Skin epidermis (tissue), 12 donors: ENCODE measurements at regions not wholly inside any gene's neighbourhood (a gene's known extent, or its start where the extent isn't known, plus 50 kb on each side); places are given as distances from the start of the nearest gene placed in this dataset.

Experiments
- H3K27ac ChIP-seq, 21 experiments: fragments of 200-600 bp; sonication (generic) in 11 of 21; one replicate each; pipeline ENCODE4 v1.5.0; 2020; ENCODE audit warnings: mild to moderate bottlenecking in 3 of 21, inconsistent platforms in 2 of 21, moderate library complexity in 2 of 21
- H3K4me3 ChIP-seq, 7 experiments: fragments of 200-600 bp; sonication (generic) in 2 of 7; one replicate each; pipeline ENCODE4 v1.5.0; 2020; ENCODE audit warnings: inconsistent platforms in 2 of 7, mild to moderate bottlenecking in 2 of 7, moderate library complexity in 1 of 7

DNA sequence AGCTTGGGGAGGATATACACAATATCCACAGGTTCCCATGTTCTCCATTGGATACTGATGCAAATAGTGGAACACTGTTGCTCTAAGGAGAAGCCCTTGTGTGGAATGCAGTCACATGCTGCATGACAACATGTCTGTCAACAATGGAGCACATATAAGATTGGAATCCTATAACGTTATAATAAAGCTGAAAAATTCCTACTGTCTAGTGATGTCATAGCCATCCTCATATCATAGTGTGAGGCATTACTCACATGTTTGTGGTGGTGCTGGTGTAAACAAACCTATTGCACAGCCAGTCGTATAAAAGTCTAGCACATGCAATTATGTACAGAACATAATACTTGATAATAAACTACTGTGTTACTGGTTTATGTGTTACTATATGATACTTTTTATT lies 394.7 kb downstream of the FBXO15 start:
- Histone ChIP-seq H3K27ac (no peak overlapping the region), H3K4me3 (no peak overlapping the region)

DNA sequence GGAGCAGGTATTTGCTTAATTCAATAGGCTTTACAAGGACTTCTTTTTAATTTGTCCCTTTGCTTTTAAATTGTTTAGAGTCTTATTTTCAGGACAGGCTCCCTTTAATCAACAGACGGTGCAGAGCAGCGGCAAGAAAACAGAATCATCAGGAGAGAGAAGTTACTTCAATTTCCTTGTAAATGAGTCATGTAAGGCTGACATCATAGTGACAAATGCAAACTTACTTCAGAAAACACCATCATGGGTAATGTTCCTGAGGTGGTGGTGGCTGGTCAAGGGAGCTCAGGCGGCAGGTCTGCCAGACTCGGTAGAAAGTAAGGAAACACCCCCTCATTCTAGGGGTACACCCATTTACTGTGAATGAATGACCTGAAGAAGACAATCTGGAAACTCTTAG lies 395.1 kb downstream of the FBXO15 start:
- H3K27ac ChIP-seq, result no peak overlapping the region
- no peak overlapping the region for H3K4me3 ChIP-seq

DNA sequence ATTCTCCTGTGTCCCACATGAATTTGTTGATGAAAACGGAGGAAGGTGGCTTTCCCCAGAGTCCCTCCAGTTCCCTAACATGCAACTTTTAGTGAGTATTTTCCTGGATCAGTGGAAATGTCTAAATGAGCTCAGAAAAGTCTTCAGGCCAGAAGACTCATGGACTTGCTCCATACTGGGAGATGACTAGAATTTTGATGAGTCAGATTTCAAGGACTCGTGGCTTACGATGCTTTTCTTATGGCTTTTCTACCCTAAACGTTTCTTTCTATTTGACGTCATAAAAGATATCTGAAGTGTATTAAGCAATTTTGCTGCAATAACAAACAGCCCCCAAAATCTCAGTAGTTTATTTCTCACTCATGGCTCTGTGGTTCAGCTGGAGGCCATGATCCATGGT lies 397.6 kb downstream of the FBXO15 start:
- no peak overlapping the region for H3K4me3 ChIP-seq
- H3K27ac ChIP-seq, result no peak overlapping the region

DNA sequence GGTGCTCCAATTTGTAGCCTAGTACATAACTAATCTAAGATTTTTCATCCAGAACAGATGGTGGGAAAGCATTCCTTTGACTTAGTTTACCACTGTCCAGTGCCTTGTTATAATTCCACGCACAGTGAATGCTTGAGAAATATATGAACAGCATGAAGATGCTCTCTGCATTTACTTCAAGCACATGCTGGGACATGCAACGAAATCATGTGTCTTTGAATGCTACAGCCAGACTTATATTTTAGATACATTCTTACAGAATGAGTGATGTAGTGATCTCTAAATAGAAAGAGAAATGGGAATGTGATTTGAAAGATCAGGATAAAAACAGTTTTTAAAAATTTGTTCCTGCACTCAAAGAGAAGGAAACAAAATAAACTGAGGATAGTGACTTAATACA lies 398.3 kb downstream of the FBXO15 start:
- no peak overlapping the region for H3K4me3 ChIP-seq
- H3K27ac ChIP-seq, result no peak overlapping the region

DNA sequence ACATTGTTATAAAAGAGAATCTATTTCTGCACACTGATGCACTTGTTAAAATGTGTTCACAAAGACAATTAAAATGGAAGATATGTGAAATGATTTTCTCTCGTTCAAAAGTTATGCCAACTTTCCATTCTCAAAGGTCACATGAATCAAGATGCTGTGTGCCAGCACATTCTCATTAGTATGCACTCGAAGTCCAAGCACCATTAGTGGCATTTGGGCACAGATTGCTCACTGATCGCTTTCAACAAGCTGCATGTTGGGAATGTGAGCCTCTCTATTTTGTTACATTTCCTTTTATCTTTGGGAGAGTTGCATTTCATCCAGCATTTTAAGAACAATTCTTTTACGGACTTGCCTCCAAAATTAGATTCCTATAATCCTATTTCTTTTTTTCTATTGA lies 398.9 kb downstream of the FBXO15 start:
- Histone ChIP-seq H3K4me3 (no peak overlapping the region), H3K27ac (no peak overlapping the region)

DNA sequence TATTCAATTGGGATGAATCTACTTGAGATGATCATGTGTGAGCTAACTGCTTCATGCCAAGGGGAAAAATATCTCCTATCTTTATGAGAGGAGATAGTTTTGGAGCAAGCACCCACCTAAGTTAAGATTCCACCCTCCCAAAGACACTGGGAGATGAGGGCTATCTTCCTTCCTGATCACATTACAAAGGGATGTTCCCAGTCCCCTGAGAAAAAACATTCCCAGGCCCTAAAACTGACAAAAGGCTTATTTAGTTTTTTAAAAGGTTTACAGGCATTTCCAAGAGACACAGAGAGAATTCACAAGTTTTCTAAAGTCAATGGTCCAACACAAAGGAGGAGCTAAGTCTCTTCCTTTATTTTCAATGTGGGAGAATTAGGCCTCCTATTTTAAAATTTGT lies 401.5 kb downstream of the FBXO15 start:
- Histone ChIP-seq H3K27ac (no peak overlapping the region), H3K4me3 (no peak overlapping the region)

DNA sequence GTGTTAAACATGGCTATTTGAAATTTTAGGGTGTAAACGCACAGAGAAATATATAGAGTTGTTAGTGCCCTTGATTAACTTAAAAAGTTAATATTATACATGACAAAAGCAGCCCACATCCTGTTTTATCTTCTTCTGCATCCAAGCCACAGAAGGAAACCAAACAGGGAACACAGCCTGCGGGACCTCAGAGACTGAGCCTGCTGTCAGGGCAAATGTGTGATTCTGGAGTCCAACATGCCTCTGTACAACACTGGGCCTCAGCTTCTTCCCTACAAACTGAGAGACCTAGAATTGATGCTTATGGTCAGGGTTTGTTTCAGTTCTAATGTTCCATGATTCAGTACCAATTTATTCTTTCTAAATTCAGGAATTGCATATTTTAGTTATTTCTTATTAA lies 404.7 kb downstream of the FBXO15 start:
- Histone ChIP-seq H3K27ac (no peak overlapping the region), H3K4me3 (no peak overlapping the region)

DNA sequence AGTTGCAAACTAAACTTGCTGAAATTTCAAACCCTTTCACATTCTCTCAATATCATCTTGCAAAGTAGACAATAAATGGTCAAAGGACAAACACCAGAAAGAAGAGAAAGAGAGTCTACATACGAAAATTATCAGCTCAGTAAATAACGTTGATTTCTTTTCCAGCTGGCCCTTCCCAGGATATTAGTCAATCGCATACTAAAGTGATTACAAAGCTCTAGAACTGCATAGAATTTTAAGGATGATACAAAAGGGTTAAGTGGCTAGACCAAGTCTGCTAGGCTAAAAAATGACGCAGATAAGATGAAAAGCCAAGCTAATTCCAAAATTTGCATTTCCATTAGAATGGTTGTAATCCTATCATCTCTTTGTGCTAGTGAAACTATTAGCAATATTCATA lies 405.7 kb downstream of the FBXO15 start:
- Histone ChIP-seq H3K4me3 (no peak overlapping the region), H3K27ac (no peak overlapping the region)

DNA sequence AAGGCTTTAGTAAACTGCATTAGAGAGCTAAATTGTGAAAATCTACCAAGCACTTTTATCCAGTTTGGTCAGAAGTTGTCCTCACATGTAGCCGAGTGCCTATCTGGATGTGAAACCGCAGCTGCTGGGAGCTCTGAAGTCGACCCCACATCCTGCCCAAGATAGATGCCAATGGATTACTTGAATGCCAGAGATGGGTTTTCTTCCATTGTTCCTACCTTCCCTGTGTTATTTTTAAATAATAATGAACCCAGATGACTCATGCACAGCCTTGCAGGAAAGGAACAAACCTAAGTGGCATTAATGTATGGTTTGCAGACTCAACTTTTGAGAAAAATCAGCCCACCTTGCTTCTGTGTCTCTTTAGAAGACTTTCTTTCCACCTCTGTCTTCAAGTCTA lies 408.5 kb downstream of the FBXO15 start:
- Histone ChIP-seq H3K4me3 (no peak overlapping the region), H3K27ac (no peak overlapping the region)

DNA sequence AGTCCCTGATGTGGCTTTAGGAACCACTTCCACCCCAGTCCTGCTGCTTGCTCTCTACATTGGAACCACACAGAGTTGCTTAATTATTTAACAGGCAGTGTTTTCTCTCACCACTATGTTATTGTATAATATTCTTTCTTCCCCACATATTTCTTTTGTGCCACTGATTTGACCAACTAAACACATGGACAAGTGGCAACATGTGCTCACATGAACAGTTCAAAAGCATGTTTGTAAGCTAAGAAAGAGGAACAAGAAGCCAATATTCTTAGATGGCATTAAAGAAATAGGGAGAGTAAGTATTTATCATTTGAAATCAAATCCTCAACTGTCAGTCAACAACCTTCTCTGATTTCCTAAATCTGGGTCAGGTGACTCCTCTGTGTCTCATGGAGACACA lies 409.6 kb downstream of the FBXO15 start:
- H3K4me3 ChIP-seq, result no peak overlapping the region
- H3K27ac ChIP-seq, result no peak overlapping the region

DNA sequence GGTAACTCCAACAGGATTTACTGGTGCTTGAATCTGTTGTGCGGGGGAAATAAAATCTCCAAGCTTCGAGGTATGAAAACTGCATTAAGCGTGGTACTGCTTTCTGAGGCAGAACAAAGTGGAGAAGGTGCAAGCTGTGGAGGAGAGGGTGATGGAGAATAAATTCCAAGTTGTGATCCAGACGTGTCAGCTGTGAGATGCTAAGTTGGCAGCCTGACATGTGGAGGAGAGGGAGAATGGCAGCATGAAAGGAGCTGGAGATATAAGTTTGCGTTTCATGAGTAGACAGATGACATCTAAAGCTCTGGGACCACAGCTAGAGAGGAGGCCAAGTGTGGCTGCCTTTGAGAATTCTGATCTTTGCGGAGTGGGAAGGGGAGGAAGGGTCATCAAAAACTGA lies 411.8 kb downstream of the FBXO15 start:
- no peak overlapping the region for H3K27ac ChIP-seq
- no peak overlapping the region for H3K4me3 ChIP-seq

DNA sequence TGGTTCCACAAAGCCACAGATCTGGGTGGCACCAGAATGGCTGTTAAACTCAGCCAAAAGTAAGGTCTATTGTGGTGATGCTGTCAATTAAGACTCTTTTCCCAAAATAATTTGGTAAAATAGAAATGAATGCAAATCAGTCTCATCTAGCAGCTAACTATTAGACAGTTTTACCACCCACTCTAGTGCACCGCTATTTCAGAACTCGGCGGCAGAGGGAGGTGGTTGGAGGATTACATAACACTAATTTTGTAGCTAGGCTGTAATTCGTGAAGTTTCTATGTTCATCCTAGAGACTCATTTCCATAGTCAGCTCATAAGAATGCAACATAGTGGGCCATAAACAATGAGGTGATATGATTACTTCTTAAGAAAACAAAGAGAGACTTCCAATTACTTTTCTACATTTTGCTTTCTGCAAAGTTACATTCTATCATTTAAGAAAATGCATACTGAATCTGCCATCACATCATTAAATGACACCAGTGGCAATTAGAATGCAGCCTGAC lies 413.8 kb downstream of the FBXO15 start:
- Histone ChIP-seq H3K27ac (no peak overlapping the region), H3K4me3 (no peak overlapping the region)

DNA sequence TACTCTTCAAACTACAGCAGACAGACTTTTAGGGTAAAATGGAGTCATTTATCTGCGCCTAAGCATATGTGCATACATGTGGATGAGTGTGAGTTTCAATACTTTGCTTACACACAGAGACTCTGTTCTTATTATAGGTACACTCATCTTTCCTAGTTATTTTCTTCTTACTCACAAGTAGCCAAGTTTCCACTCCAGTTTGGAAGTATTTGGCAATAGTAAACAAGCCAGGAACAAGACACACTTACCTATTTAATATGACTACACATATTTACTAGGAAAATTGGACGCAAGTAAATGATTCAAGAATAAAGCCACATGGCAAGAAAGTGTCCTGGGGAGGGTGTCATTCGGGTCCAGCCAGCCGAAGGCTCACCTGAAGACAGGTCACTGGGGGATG lies 414.3 kb downstream of the FBXO15 start:
- no peak overlapping the region for H3K27ac ChIP-seq
- H3K4me3 ChIP-seq, result no peak overlapping the region

DNA sequence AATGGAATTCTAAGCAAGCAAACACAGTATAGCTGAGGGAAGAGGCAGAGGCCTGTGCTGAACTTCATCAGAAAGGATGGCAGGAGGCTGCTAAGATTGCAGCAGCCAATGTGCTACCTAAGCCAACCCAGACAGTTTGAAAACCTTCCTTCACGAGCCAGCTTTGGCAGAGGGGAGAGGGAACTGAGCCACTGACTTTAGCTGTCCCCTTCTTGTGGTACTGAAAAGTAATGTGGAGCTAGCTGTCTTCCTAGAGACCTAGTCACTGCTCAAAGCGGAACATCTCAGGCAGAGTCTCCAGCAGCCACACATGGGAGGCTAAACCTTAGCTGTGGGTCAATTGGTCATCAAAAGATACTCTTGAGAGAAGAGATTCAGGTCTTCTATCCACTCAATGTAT lies 419.0 kb downstream of the FBXO15 start:
- Histone ChIP-seq H3K27ac (no peak overlapping the region), H3K4me3 (no peak overlapping the region)

DNA sequence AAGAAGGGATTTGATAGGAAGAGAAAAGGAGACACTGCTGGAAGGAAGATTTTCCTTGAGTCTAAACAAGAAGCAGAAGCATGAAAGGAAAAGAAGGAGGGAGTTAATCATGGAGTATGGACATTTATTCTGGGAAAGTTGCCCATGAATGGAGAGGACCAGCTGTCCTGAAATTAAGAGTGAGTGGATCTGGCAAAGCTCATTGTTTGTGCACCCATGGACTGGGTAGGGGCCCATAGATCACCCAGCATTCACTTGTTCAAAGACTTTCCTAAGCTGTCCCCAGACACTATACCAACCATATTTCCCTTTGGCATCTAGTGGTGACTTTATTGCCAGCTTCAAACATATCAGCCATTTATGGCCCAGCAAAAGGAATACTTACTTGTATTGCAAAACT lies 422.7 kb downstream of the FBXO15 start:
- Histone ChIP-seq H3K27ac (no peak overlapping the region), H3K4me3 (no peak overlapping the region)

DNA sequence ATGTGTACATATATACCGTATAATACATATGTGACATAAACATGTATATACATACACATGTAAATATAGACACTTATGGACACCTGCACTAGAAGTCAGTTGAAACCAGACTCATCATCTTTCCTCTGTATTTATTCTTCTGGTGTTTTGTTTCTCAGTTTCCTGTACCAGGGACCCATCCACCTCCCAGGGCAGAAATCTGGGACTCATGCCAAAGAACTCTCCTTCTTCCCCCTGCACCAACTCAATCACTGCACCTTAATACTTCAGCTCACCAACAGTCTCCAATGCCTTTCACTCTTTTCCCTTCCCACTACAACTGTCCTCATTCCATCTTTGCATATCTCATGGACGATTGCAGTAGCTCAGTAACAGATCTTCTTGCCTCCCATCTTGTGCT lies 428.0 kb downstream of the FBXO15 start:
- H3K4me3 ChIP-seq, result no peak overlapping the region
- H3K27ac ChIP-seq, result no peak overlapping the region

DNA sequence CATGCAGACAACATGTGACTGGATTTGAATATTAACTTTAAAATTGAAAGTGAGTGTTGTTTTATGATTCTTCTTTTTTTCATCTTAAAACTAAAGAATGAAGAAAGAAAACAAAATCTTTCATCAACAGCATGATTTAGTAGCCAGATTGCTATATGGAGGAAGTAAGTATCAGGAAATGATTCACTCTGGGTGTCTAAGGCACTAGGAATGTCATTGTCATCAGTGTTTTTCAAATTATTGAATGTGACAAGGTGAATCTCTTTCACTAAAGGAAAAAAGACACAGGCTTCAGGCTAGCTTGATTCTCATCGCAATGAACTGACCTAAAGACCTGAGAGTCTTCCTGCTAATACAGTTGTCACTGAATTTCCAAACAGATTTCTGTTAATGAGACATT lies 430.1 kb downstream of the FBXO15 start:
- no peak overlapping the region for H3K4me3 ChIP-seq
- no peak overlapping the region for H3K27ac ChIP-seq

DNA sequence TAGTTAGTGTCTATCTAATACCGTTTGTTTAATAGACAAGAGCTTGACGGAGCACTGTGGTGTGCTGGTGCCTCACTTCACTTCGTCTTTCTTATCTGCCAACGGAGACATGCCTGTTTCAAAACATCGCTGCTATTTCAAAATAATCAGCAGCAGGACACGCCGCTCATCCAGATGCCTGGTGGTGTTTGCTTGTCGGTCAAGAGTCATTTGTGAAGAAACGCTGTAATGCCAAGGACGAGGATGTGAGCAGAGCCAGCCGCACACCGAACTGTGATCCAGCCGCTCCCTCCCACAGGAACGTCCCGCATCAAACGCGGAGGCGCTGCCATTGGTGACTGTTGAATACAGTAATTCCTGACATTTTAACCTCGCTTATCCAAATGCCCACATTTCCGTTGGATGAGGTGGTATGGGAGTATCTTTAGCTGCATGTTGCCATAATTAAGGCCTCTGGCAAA lies 432.4 kb downstream of the FBXO15 start:
- H3K4me3 ChIP-seq, result no peak overlapping the region
- H3K27ac ChIP-seq, result no peak overlapping the region

DNA sequence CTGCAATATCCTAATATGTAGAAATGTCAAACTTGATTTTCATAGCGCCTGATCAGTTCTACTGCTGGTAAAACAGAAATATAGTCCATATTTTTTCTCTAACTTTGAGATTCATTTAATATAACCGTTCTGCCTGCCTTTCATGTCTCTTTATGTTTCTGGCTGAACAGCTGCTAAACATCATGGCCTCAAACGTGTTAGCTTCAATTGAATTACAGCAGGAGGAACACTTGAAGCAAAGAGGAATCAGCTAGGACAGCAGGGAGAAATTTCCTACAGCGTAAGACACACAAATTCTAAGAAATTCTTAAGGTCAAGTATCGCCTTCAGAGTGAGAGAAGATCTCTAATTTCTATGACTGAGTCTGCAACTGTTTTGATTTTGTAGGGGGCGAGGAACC lies 433.2 kb downstream of the FBXO15 start:
- no peak overlapping the region for H3K4me3 ChIP-seq
- no peak overlapping the region for H3K27ac ChIP-seq

DNA sequence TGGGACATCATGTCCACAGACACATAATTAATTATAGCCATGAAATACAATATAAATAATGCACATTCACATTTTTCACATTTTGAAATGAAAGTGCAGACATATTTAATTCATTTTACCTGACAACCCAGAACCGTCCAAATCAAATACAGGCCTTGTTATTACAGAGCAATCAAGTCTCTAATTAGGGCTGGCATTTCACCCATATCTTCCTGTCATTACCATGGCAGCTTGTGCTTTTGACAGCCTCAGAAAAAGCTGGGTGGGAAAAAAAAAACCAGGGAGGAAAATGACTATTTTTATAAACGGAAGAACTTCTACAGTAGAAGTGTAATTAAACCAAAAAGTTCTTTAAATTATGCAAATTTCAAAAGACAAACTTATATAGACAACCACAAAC lies 436.4 kb downstream of the FBXO15 start:
- Histone ChIP-seq H3K27ac (no peak overlapping the region), H3K4me3 (no peak overlapping the region)

DNA sequence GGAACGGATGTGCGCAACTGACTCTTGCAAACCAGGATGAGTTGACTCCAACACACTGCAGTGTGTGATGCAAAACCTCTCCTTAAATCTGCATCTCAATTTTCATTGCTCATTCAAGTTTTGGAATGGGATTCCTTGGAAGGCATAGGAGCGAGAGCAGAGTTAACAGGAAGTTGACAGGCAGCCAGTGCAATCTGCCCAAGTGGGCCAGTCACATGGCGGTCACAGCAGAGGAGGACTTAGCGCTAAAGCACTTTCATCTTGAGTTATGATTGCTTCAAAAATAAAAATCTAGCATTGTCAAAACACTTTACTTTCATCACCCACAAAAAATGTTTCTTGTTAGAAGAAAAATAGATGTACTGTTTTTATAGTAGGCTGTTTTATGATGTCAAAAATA lies 439.0 kb downstream of the FBXO15 start:
- Histone ChIP-seq H3K27ac (no peak overlapping the region), H3K4me3 (no peak overlapping the region)

DNA sequence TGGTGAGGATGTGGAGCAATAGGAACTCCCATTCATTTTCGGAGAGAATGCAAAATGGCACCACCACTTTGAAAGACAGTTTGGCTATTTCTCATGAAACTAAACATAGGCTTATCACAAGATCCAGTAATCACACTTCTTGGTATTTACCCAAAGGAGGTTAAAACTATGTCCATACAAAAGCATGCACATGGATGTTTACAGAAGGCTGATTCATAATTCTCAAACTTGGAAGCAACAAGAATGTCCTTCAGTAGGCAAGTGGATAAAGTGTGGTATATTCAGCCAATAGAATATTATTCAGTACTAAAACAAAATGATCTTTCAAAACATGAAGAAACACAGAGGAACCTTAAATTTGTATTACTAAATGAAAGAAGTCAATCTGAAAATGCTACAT lies 440.6 kb downstream of the FBXO15 start:
- Histone ChIP-seq H3K27ac (no peak overlapping the region), H3K4me3 (no peak overlapping the region)

DNA sequence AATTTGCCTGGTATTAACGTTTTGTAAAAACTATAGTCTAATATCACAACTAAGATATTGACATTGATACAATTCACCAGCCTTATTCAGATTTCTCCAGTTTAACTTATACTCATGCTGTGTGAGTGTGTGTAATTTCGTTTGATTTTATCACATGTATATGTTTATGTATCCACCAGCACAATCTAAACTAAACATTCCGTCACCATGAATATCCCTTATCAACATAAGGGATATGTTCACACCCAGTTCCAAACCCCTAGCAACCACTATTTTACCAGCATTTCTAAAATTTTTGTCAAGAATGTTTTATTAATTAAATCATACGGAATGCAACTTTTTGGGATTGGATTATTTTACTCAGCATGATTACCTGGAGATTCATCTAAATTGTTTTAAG lies 450.3 kb downstream of the FBXO15 start:
- no peak overlapping the region for H3K4me3 ChIP-seq
- H3K27ac ChIP-seq, result no peak overlapping the region
